PFSK-1 (cell line): ENCODE measurements at regions not wholly inside any gene's neighbourhood (a gene's known extent, or its start where the extent isn't known, plus 50 kb on each side); places are given as distances from the start of the nearest gene placed in this dataset.

Source experiments
- FOXP2 ChIP-seq: optimal IDR thresholded peaks from 2 replicates; pipeline ENCODE3; 2011; ENCODE audit warnings: borderline replicate concordance, control low read depth, inconsistent platforms; ENCODE audit not compliant: insufficient read depth; ENCODE audit errors: extremely low read length, extremely low read depth
- REST ChIP-seq, 2 experiments: IDR thresholded peaks; 2 replicates each; pipeline versions ENCODE4 v1.6.1 to v1.8.0; 2011 to 2012; ENCODE audit warnings: low read depth in 2 of 2, low read length in 2 of 2, control low read depth in 1 of 2, inconsistent platforms in 1 of 2, mild to moderate bottlenecking in 1 of 2, moderate library complexity in 1 of 2; ENCODE audit not compliant: insufficient read depth in 1 of 2

DNA sequence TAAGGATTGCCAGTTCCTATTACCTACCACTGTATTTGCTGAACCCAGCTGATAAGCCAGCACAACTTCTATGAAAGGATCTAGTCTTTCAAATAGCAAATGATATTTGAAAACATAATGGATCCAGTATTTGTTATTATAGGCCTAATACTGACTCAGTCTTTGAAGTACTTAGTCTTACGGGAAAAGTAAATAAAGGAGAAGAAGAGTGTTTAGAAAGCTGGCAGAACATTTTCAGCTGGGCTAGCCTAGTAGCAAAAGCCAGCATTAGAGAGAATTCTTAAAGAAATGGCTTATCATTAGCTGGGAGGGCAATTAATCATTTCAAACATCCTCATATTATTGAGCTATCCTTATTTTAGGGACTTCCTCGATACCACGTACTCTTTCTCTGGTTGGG lies 101.4 kb upstream of the GOLIM4 start:
- TF ChIP-seq REST (IDR thresholded peaks at IDR 0.05; ENCODE audit: insufficient read depth in 1 of 2, low read depth in 2 of 2, low read length in 2 of 2), result no peak
- TF ChIP-seq FOXP2, result no peak
